ENCODE measurements at regions not wholly inside any gene's neighbourhood (a gene's known extent, or its start where the extent isn't known, plus 50 kb on each side); places are given as distances from the start of the nearest gene placed in this dataset.

DNA sequence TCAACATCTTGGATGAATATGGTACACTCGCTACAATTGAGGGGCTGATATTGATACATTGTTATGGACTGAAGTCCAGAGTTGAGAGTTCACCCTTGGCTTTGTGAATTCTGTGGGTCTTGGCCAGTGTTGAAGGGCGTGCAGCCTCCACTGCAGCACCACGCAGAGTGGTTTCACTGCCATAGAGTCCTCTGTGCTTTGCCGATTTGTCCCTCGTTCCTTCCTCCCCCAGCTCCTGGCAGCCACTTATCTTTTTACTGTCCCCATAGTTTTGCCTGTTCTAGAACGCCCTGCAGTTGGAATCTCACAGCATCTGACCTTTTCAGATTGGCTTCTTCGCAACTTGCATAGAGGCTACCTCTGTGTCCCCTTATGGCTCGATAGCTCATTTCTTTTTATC lies 57.3 kb upstream of the IRS2 start:
- TF ChIP-seq POLR2A (IDR thresholded peaks at IDR 0.05), result no peak
- no peak for TF ChIP-seq CTCF (IDR thresholded peaks at IDR 0.05)

Data from gastroesophageal sphincter (tissue), 3 donors.